Endothelial cell of umbilical vein (primary cell): ENCODE measurements at regions not wholly inside any gene's neighbourhood (a gene's known extent, or its start where the extent isn't known, plus 50 kb on each side); places are given as distances from the start of the nearest gene placed in this dataset.

ENCODE experiments used
- BruUV-seq: library from RNA; stranded (reverse); fragments of 400-500 nt; replicated peaks from 2 replicates; lab custom pipeline; 2021; lab: Mats Ljungman, UMichigan
- CTCF ChIA-PET: fragments of 300-600, 350-600 bp; sonication (Branson Sonifier 250); formaldehyde crosslinking; loops from one replicate; lab custom pipeline; 2021; ENCODE audit warnings: antibody characterized with exemption, inconsistent platforms; lab: Charles Lee
- POLR2A ChIA-PET: fragments of 300-600, 350-600 bp; sonication (Branson Sonifier 250); formaldehyde crosslinking; loops from one replicate; lab custom pipeline; 2021; ENCODE audit warnings: antibody characterized with exemption, inconsistent platforms; lab: Charles Lee
- DNase-seq: peaks from one replicate; pipeline ENCODE4 v3.0.0-alpha.2; 2011; ENCODE audit warnings: low read depth, low spot score
- FAIRE-seq: peaks from 2 replicates; lab custom pipeline; 2011; peaks lifted over from hg19 to GRCh38; lab: Jason Lieb, UNC
- H2AFZ ChIP-seq: 2 replicates; pipeline ENCODE4 v1.6.0; 2012; ENCODE audit warnings: low read depth, low read length, control low read depth, inconsistent platforms
- H3K27ac ChIP-seq: 2 replicates; pipeline ENCODE4 v1.5.1; 2011; ENCODE audit warnings: low read depth, mild to moderate bottlenecking, control low read depth, low read length, moderate library complexity; ENCODE audit not compliant: insufficient read depth
- H3K27me3 ChIP-seq, 2 experiments: 2 replicates each; pipeline versions ENCODE4 v1.6.0 to v1.6.1; 2011; ENCODE audit warnings: low read length in 2 of 2, mixed read lengths in 1 of 2; ENCODE audit not compliant: control insufficient read depth in 2 of 2, insufficient read depth in 2 of 2
- H3K36me3 ChIP-seq, 2 experiments: 2 replicates in 1 of 2; 3 replicates in 1 of 2; pipeline ENCODE4 v1.5.1; 2011; ENCODE audit warnings: low read length in 2 of 2, mild to moderate bottlenecking in 1 of 2, moderate library complexity in 1 of 2; ENCODE audit not compliant: control insufficient read depth in 2 of 2, insufficient read depth in 2 of 2; ENCODE audit errors: extremely low read depth in 1 of 2
- H3K4me1 ChIP-seq: 3 replicates; pipeline ENCODE4 v1.5.1; 2011; ENCODE audit warnings: mild to moderate bottlenecking, low read length; ENCODE audit not compliant: control insufficient read depth, insufficient read depth; ENCODE audit errors: extremely low read depth
- H3K4me2 ChIP-seq: 2 replicates; pipeline ENCODE4 v1.6.1; 2011; ENCODE audit warnings: low read length, control low read depth, mixed read lengths; ENCODE audit not compliant: insufficient read depth
- H3K4me3 ChIP-seq, 3 experiments: fragments of 200-600 bp in 1 of 3; sonication (generic), shearing (Covaris generic) in 1 of 3; replicated peaks in 1 of 3; 2 replicates each; pipeline ENCODE4 v1.5.1; 2011 to 2016; ENCODE audit warnings: control low read depth in 3 of 3, low read length in 3 of 3, mild to moderate bottlenecking in 2 of 3, inconsistent platforms in 1 of 3, low read depth in 1 of 3, moderate library complexity in 1 of 3; ENCODE audit not compliant: insufficient read depth in 1 of 3
- H3K79me2 ChIP-seq: 2 replicates; pipeline ENCODE4 v1.6.0; 2012; ENCODE audit warnings: low read length, inconsistent platforms; ENCODE audit not compliant: control insufficient read depth, insufficient read depth
- H3K9ac ChIP-seq: replicated peaks from 2 replicates; pipeline ENCODE3; 2011; ENCODE audit warnings: low read length, control low read depth; ENCODE audit not compliant: insufficient read depth; ENCODE audit errors: extremely low read depth
- H3K9me1 ChIP-seq: replicated peaks from 3 replicates; pipeline ENCODE4 v1.6.0; 2011; ENCODE audit warnings: mild to moderate bottlenecking, low read length; ENCODE audit not compliant: control insufficient read depth, insufficient read depth; ENCODE audit errors: extremely low read depth
- H3K9me3 ChIP-seq: replicated peaks from 2 replicates; pipeline ENCODE4 v1.5.1; 2012; ENCODE audit warnings: low read length, inconsistent platforms; ENCODE audit not compliant: control insufficient read depth, insufficient read depth
- H4K20me1 ChIP-seq: replicated peaks from 2 replicates; pipeline ENCODE3; 2011; ENCODE audit warnings: mild to moderate bottlenecking, low read length; ENCODE audit not compliant: control insufficient read depth, insufficient read depth; ENCODE audit errors: extremely low read depth
- EZH2 ChIP-seq: IDR thresholded peaks from 2 replicates; pipeline ENCODE4 v1.6.1; 2012; ENCODE audit warnings: borderline replicate concordance, low read depth, mild to moderate bottlenecking, moderate library complexity, low read length, inconsistent platforms; ENCODE audit not compliant: severe bottlenecking
- FOS ChIP-seq: IDR thresholded peaks from 2 replicates; pipeline ENCODE4 v1.6.1; 2011; ENCODE audit warnings: mild to moderate bottlenecking, low read length, moderate library complexity, borderline replicate concordance; ENCODE audit not compliant: insufficient read depth
- GATA2 ChIP-seq: IDR thresholded peaks from 2 replicates; pipeline ENCODE4 v1.7.0; 2011; ENCODE audit warnings: low read depth, mild to moderate bottlenecking, moderate library complexity, mixed read lengths, low read length; ENCODE audit not compliant: insufficient read length, insufficient read depth
- JUN ChIP-seq: IDR thresholded peaks from 2 replicates; pipeline ENCODE4 v1.6.1; 2011; ENCODE audit warnings: borderline replicate concordance, low read depth; ENCODE audit not compliant: insufficient read length, insufficient read depth
- MYC ChIP-seq: IDR thresholded peaks from one replicate; pipeline ENCODE4 v1.6.1; 2011; ENCODE audit warnings: mild to moderate bottlenecking, low read depth, low read length
- POLR2A ChIP-seq: IDR thresholded peaks from 2 replicates; pipeline ENCODE4 v1.6.1; 2012; ENCODE audit warnings: low read depth, mild to moderate bottlenecking, control low read depth, low read length
- POLR2AphosphoS5 ChIP-seq: IDR thresholded peaks from 2 replicates; pipeline ENCODE4 v1.6.1; 2012; ENCODE audit warnings: low read depth, mild to moderate bottlenecking, control low read depth, low read length, moderate library complexity; ENCODE audit not compliant: insufficient read depth
- dilution Hi-C: fragments of 300-500 bp; cut with MboI; formaldehyde crosslinking; loops from one replicate; pipeline ENCODE4 v1.15.0; 2019; ENCODE audit warnings: low sequenced_read_pairs; ENCODE audit not compliant: extremely low pct_ligation_motif_present
- intact Hi-C: fragments of 100-400 bp; cut with micrococcal nuclease; formaldehyde crosslinking; loops from one replicate; pipeline ENCODE4 v1.10.0; 2022
- TF ChIP-seq, protein P1 (sequence below): IDR thresholded peaks from 2 replicates; pipeline ENCODE4 v1.6.1; 2011; ENCODE audit not compliant: insufficient read depth, insufficient read length
- TF ChIP-seq, protein P2 (sequence below), 2 donors: IDR thresholded peaks; 1 replicate in 1 of 2; 2 replicates in 1 of 2; pipeline ENCODE4 v1.5.1; 2011; ENCODE audit warnings: low read length in 2 of 2, mild to moderate bottlenecking in 2 of 2, moderate library complexity in 2 of 2, control low read depth in 1 of 2, inconsistent platforms in 1 of 2, low read depth in 1 of 2; ENCODE audit not compliant: insufficient read depth in 1 of 2; ENCODE audit errors: extremely low read depth in 1 of 2

DNA sequence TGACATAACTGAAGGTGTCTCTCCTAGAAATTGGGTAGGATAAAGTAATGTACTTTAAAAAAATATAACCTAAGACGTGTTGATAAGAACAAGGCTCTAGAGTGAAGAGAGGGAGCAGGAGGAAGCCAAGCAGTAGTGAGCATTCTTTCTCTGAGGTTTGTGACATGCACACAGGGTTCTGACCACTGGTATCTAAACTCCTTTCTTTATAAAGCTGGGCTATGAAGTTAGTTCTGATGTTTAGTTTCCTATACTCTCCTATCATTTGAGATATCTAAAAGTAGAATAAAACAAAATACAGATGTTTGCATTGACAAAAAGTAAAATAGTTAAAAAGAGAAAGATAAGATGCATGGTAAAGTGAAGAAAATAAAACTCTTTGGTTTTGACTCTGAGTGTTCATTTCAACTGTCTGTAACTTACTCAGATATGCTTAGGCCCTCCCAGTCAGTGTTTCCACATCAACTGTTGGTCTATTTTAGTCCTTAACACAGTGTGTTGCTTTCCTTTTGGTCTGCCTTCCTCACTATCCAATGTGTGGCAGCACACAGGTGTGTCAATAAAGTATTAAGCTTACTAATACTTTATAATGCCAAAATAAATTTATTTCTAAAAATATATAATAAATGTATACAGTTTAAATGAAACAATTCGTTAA is 543.5 kb downstream of the PTPRC start:
- CTCF ChIA-PET: interaction anchor here (1.0 kb wide), 1 partner anchor 282 kb away, joined by 4 read pairs; no protein-coding TSS in a partner anchor
- H3K36me3 ChIP-seq: no peaks in the 10 kb centered on the region
- H3K9ac ChIP-seq: no peak overlapping the region
- intact Hi-C loops: no loop called here
- no peak overlapping the region for H2AFZ ChIP-seq
- H3K27me3 ChIP-seq: no peaks in the 10 kb centered on the region
- H3K4me2 ChIP-seq: no peak overlapping the region
- BruUV-seq: no TSS peak
- H3K4me1 ChIP-seq: no peaks in the 10 kb centered on the region
- H3K4me3 ChIP-seq: no peak overlapping the region
- FAIRE-seq (no peak), DNase-seq (no peak)
- no peaks in the 10 kb centered on the region for H3K9me1 ChIP-seq
- dilution Hi-C loops: no loop called here
- POLR2A ChIA-PET: no interaction called here
- TF ChIP-seq, protein P1, sequence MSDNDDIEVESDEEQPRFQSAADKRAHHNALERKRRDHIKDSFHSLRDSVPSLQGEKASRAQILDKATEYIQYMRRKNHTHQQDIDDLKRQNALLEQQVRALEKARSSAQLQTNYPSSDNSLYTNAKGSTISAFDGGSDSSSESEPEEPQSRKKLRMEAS: no peak
- no peaks in the 10 kb centered on the region for H4K20me1 ChIP-seq
- H3K9me3 ChIP-seq: no peaks in the 10 kb centered on the region
- no peak overlapping the region for H3K27ac ChIP-seq
- no peaks in the 10 kb centered on the region for H3K79me2 ChIP-seq

DNA sequence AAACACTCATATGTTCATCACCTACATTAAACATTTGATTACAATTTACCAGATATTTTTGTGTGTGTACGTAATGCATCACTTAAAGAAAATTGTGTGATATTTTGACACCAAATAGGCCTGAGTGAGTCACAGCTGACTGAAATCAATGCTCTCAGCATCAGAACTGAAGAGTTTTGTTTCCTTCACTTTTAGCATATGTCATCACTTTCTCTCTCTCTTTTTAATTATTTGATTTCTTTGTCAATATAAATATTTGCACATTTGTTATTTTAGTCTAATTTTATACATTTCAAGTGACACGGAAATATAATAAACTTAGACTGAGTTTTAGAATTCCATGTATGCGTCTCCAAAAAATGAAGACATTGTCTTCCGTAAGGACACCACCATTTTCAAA is 545.3 kb downstream of the PTPRC start:
- no peak overlapping the region for H3K4me2 ChIP-seq
- H3K4me1 ChIP-seq: no peaks in the 10 kb centered on the region
- H3K27ac ChIP-seq: no peak overlapping the region
- H3K79me2 ChIP-seq: no peaks in the 10 kb centered on the region
- no peaks in the 10 kb centered on the region for H3K27me3 ChIP-seq
- DNase-seq: no peak
- H3K4me3 ChIP-seq: no peak overlapping the region
- no peaks in the 10 kb centered on the region for H3K9me1 ChIP-seq
- ChIA-PET POLR2A (no interaction called here), CTCF (interaction anchor here (1.2 kb wide), 1 partner anchor 16 kb away, joined by 3 read pairs; no protein-coding TSS in a partner anchor)
- TF ChIP-seq POLR2A (no peak), JUN (no peak), GATA2 (no peak), FOS (no peak), POLR2AphosphoS5 (no peak), EZH2 (no peak), MYC (no peak)
- TF ChIP-seq, protein P1: no peak
- TF ChIP-seq, protein P2, sequence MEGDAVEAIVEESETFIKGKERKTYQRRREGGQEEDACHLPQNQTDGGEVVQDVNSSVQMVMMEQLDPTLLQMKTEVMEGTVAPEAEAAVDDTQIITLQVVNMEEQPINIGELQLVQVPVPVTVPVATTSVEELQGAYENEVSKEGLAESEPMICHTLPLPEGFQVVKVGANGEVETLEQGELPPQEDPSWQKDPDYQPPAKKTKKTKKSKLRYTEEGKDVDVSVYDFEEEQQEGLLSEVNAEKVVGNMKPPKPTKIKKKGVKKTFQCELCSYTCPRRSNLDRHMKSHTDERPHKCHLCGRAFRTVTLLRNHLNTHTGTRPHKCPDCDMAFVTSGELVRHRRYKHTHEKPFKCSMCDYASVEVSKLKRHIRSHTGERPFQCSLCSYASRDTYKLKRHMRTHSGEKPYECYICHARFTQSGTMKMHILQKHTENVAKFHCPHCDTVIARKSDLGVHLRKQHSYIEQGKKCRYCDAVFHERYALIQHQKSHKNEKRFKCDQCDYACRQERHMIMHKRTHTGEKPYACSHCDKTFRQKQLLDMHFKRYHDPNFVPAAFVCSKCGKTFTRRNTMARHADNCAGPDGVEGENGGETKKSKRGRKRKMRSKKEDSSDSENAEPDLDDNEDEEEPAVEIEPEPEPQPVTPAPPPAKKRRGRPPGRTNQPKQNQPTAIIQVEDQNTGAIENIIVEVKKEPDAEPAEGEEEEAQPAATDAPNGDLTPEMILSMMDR (IDR thresholded peaks at IDR 0.05; ENCODE audit: extremely low read depth in 1 of 2, insufficient read depth in 1 of 2, low read depth in 1 of 2, low read length in 2 of 2): no peak
- dilution Hi-C loops: no loop called here
- no peaks in the 10 kb centered on the region for H4K20me1 ChIP-seq
- BruUV-seq: no TSS peak
- FAIRE-seq: no peak
- H3K36me3 ChIP-seq: no peaks in the 10 kb centered on the region
- no peaks in the 10 kb centered on the region for H3K9me3 ChIP-seq
- no peak overlapping the region for H3K9ac ChIP-seq
- intact Hi-C loops: no loop called here
- no peak overlapping the region for H2AFZ ChIP-seq
